Colonic mucosa (tissue), 4 donors: ENCODE measurements at regions not wholly inside any gene's neighbourhood (a gene's known extent, or its start where the extent isn't known, plus 50 kb on each side); places are given as distances from the start of the nearest gene placed in this dataset.
"Not testable (repeated sequence)": the region's sequence is repeated elsewhere in the genome, so short reads cannot be mapped to it uniquely, and the experiment has no call there.

Experiments used
- DNase-seq: peaks from one replicate; pipeline ENCODE4 v3.0.0-alpha.2; 2020
- H3K27ac ChIP-seq: fragments of 200-600 bp; one replicate; pipeline ENCODE4 v1.8.0; 2021
- H3K27me3 ChIP-seq: fragments of 200-600 bp; one replicate; pipeline ENCODE4 v1.8.0; 2021
- H3K36me3 ChIP-seq: fragments of 200-600 bp; one replicate; pipeline ENCODE4 v1.8.0; 2021
- H3K4me1 ChIP-seq: fragments of 200-600 bp; one replicate; pipeline ENCODE4 v1.8.0; 2021; ENCODE audit warnings: mild to moderate bottlenecking
- H3K4me3 ChIP-seq: fragments of 200-600 bp; one replicate; pipeline ENCODE4 v1.8.0; 2021
- H3K9ac ChIP-seq, 2 donors: one replicate each; pipeline ENCODE4 v1.7.0; 2013; ENCODE audit warnings: control low read depth in 2 of 2, low read depth in 2 of 2, low read length in 2 of 2
- H3K9me3 ChIP-seq: fragments of 200-600 bp; one replicate; pipeline ENCODE4 v1.8.0; 2021
- intact Hi-C: fragments of 100-400 bp; cut with DNase I; formaldehyde crosslinking; loops from one replicate; pipeline ENCODE4 v1.14.1; 2022
- TF ChIP-seq, protein P1 (sequence below): fragments of 200-600 bp; IDR thresholded peaks from one replicate; pipeline ENCODE4 v1.8.0; 2022; ENCODE audit warnings: antibody characterized with exemption, mild to moderate bottlenecking
- donor health status: healthy.
- donor health status: DM: no; HTN: no; CAD: no.
- donor health status: DM: no; HTN: no; CAD: no.

DNA sequence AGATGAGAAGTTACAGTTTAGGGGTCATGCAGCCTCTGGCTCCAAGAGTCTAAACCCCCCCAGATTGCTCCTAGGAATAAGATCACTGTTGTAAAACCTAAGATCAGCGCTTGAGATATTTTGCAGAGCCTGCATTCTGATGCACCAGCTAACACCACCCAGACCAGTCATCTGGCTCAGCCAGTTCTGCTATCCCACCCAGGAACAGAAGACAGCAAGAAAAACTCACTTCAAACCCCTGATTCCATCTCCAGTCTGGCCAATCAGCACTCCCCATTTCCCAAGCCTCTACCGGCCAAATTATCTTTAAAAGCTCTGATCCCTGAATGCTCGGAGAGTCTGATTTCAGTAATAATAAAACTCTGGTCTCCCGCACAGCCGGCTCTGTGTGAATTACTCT, 158.6 kb downstream of the ZNF664 start:
- Histone ChIP-seq H3K27ac (no peak overlapping the region), H3K4me3 (no peak overlapping the region), H3K4me1 (no peaks in the 10 kb centered on the region), H3K27me3 (no peaks in the 10 kb centered on the region), H3K36me3 (no peaks in the 10 kb centered on the region), H3K9me3 (no peaks in the 10 kb centered on the region), H3K9ac (no peak overlapping the region)
- TF ChIP-seq, protein P1, sequence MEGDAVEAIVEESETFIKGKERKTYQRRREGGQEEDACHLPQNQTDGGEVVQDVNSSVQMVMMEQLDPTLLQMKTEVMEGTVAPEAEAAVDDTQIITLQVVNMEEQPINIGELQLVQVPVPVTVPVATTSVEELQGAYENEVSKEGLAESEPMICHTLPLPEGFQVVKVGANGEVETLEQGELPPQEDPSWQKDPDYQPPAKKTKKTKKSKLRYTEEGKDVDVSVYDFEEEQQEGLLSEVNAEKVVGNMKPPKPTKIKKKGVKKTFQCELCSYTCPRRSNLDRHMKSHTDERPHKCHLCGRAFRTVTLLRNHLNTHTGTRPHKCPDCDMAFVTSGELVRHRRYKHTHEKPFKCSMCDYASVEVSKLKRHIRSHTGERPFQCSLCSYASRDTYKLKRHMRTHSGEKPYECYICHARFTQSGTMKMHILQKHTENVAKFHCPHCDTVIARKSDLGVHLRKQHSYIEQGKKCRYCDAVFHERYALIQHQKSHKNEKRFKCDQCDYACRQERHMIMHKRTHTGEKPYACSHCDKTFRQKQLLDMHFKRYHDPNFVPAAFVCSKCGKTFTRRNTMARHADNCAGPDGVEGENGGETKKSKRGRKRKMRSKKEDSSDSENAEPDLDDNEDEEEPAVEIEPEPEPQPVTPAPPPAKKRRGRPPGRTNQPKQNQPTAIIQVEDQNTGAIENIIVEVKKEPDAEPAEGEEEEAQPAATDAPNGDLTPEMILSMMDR, result no peak
- intact Hi-C loops, result no loop called here
- no peak for DNase-seq

DNA sequence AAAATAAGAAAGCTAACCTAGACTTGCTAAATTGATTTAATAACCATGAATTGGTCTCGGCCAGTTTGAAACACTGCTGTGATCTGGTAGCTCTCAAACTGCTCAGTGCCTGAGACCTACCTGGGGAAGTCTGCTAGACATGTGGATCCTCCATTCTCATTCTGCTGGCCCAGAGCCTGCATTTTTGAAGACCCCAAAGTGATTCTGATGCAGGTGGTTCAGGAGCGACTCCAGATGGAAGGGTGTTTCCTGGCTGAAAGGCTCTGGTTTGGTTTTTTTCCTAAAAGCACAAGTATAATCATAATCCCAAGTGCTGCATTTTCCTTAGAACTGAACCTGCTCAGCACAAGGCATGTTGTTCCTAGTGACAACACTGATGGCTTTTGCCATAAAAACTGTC, 159.5 kb downstream of the ZNF664 start:
- Histone ChIP-seq H3K4me3 (no peak overlapping the region), H3K36me3 (no peaks in the 10 kb centered on the region), H3K9ac (no peak overlapping the region), H3K4me1 (no peaks in the 10 kb centered on the region), H3K27me3 (no peaks in the 10 kb centered on the region), H3K9me3 (no peaks in the 10 kb centered on the region), H3K27ac (no peak overlapping the region)
- no peak for DNase-seq
- TF ChIP-seq, protein P1, result no peak
- intact Hi-C loops, result no loop called here

- Histone ChIP-seq H3K4me1 (no peaks in the 10 kb centered on the region), H3K9ac (no peak overlapping the region), H3K36me3 (no peaks in the 10 kb centered on the region), H3K4me3 (no peak overlapping the region), H3K27ac (no peak overlapping the region), H3K27me3 (no peaks in the 10 kb centered on the region), H3K9me3 (no peaks in the 10 kb centered on the region)
- DNase-seq, result no peak
- TF ChIP-seq, protein P1, result no peak
- intact Hi-C loops, result no loop called here
These were observed 158.1 kb upstream of the RFLNA start for GRCh38 chr12:124136796-124137195.

- no peak overlapping the region for H3K9ac ChIP-seq
- TF ChIP-seq, protein P1, result no peak
- no peaks in the 10 kb centered on the region for H3K27me3 ChIP-seq
- intact Hi-C loops, result no loop called here
- H3K4me3 ChIP-seq, result no peak overlapping the region
- H3K36me3 ChIP-seq, result no peaks in the 10 kb centered on the region
- H3K4me1 ChIP-seq, result no peaks in the 10 kb centered on the region
- no peak overlapping the region for H3K27ac ChIP-seq
- no peaks in the 10 kb centered on the region for H3K9me3 ChIP-seq
- DNase-seq, result no peak
These were observed 153.9 kb upstream of the RFLNA start for GRCh38 chr12:124140944-124141486.

DNA sequence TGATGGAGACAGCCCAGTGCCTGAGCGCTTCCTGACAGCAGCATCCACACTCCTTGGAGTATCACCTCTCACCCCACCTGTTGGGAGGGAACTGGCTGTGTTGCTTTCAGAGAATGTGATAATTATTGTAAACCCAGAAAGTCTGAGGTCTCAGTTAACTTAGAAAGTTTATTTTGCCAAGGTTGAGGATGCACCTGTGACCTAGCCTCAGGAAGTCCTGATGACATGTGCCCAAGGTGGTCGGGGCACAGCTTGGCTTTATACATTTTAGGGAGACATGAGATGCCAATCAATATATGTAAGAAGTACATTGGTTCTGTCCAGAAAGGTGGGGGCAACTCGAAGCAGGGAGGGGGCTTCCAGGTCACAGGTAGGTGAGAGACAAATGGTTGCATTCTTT, 153.3 kb upstream of the RFLNA start:
- DNase-seq, H3K9me3 ChIP-seq, H3K27me3 ChIP-seq, H3K9ac ChIP-seq, H3K4me3 ChIP-seq, H3K36me3 ChIP-seq, H3K4me1 ChIP-seq, H3K27ac ChIP-seq, intact Hi-C loops: not testable (repeated sequence)

- H3K36me3 ChIP-seq, result no peaks in the 10 kb centered on the region
- DNase-seq, result no peak
- no peaks in the 10 kb centered on the region for H3K4me1 ChIP-seq
- no peak overlapping the region for H3K27ac ChIP-seq
- TF ChIP-seq, protein P1, result no peak
- H3K27me3 ChIP-seq, result no peaks in the 10 kb centered on the region
- no peak overlapping the region for H3K4me3 ChIP-seq
- intact Hi-C loops, result no loop called here
- no peaks in the 10 kb centered on the region for H3K9me3 ChIP-seq
- H3K9ac ChIP-seq, result no peak overlapping the region
These were observed 152.4 kb upstream of the RFLNA start for GRCh38 chr12:124142395-124143035.
